HG03159 (cell line): ENCODE measurements at regions not wholly inside any gene's neighbourhood (a gene's known extent, or its start where the extent isn't known, plus 50 kb on each side); places are given as distances from the start of the nearest gene placed in this dataset.
"Not testable (repeated sequence)": the region's sequence is repeated elsewhere in the genome, so short reads cannot be mapped to it uniquely, and the experiment has no call there.

Experiments
- ATAC-seq: cut with Tn5 transposase; IDR thresholded peaks from one replicate; pipeline ENCODE4 v1.9.1; 2021; ENCODE audit warnings: mild to moderate bottlenecking, moderate library complexity; ENCODE audit not compliant: unreplicated experiment

DNA sequence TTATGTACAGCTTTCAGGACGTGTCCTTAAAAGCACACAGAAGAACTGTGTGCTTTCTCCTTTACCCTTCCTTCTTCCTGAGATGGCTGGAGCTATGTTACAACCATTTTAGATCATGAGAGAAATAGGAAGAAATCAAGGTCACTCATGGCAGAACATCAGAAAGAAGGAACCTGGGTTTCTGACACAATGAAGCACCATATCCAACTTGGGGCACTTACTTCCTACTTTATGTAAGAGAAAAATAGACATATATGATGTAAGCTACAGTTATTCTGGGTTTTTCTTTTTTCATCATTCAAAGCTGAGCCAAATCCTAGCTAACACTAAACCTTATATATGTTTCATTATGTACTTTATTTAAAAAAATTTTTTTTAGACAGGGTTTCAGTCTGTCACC is 79.5 kb downstream of the FAM161A start:
- ATAC-seq, result no peak

DNA sequence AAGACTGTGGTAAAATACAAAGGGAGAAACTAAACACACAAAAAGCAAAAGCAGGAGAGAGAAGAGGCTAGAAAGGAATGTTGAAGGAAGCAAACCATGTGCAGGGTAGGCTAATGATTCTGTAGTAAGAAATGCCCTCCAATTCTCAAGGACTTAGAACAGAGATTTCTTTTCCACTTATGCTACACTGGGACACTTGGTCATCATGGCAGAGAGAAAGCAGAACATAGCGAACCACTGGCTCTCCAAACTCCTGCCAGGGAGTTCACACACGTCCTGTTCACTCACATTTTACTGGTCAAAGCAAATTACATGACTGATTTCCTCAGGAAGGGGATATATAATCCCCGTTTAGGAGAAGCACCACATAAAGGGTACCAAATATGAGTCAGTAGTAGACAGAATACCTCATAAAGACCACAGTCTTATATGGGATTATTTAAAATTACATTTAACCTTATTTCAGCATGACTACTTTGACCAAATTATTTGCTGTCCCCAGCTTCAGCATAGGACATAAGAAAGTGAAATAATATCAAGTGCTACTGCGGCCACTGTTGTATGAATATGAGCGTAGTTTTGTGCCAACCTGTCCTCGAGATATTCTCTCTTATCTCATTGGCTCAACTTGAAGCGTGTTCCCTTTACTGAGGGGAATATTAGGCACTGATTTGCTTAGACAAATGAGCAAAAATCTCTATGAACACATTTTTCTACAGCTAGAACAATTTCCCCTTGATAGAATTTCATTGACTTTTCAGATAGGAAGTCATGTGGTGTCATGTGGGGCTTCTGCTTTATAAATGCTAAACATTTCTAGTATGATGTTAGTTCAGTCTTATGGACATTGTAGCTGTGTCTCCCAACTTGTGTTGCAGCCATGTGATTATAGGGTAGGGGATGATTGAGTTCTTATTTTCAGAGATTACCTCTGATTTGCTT is 81.7 kb downstream of the FAM161A start:
- no peak for ATAC-seq

DNA sequence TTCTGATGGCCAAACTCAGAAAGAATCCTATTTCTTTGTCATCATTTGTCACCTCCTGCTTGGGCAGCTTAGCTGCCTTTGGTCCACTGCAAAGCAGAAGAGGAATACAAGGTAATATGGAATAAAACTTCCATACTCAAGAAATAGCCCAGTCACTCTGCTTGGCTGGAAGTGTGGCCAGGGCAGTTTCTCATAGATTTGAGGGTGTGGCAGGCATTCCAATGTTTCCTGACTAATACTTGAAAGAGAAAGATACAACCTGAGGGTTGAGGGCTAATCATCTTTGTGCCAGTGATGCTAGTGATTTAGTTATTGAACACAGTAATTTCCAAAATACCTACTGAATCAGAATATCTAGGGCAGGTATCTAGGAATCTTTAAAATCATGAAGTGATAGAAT is 83.1 kb downstream of the FAM161A start:
- ATAC-seq, result no peak

DNA sequence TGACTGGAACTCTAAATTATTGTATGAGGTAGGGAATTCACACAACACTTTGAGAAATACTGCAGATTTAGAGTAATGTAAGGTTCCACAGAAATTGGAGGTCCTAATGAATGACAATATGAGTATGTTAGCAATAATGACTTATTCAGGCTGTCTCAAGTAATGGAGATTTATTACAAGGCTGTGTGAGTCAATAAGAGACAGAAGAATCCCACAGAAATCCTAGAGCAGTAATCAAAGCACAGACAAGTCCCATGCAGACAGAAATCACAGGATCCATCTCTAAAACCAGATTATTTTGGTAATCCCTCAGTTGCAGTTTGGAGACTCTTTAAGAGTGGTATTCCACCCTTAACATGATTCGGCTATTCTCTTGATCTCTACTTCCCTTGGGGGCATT is 83.6 kb downstream of the FAM161A start:
- no peak for ATAC-seq

DNA sequence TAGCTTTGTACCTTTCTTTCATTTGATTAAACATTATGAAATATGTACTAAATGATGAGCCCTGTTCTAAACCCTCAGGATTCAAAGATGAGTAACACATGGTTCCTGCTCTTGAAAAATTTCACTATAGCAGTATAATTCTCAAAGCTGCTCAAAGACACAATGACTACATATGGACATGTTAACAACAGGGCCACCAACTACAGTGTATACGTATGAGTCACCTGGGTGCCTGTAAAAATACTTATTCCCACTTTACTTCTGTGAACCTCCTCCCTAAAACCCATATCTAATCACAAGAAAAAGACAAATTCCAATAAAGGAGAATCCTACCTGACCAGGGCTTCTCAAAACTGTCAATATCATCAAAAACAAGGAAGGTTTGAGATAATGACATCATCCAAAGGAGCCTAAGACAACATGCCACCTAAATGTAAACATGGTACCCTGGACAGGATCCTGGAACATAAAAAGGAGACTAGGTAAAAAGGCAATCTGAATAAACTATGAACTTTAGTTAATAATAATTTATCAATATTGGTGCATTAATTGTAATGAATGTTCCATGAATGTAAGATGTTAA is 84.7 kb downstream of the FAM161A start:
- no peak for ATAC-seq

DNA sequence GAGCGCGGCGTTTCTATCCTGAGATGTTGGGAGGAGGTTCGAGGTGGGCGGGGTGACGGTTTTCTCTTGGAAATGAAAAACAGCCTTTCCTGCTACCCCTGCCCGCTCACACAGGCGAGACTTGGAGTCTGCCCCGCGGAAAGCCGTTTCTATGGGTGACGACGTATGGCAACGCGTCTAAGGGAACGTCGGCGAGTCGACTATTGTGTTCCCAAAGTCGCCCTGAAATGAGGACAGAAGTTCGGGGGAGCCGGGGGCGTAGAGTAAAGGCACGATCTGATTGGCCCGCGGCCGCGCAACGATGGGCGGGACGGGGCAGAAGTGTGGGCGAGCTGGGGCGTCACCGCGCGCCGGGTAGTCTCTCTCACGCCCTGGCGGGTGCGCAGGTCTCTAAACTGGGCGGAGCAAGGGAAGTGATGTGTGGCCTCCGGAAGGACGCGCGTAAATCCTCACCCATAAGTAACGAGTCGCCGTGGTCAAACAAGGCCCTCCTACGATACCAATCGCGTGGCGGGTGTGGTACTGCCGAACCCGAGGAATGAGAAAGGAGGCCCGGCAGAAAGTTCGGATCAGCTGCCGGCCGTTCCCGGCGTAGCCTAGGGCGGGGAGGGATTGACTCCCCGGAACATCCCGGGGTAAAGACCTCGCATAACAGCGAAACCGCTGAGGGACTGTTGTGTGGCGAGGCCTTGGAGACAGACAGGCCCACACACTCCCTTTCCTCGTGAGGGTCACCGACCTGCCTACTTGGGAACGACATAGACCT is 89.6 kb downstream of the FAM161A start:
- ATAC-seq, result peak; percentile 97

DNA sequence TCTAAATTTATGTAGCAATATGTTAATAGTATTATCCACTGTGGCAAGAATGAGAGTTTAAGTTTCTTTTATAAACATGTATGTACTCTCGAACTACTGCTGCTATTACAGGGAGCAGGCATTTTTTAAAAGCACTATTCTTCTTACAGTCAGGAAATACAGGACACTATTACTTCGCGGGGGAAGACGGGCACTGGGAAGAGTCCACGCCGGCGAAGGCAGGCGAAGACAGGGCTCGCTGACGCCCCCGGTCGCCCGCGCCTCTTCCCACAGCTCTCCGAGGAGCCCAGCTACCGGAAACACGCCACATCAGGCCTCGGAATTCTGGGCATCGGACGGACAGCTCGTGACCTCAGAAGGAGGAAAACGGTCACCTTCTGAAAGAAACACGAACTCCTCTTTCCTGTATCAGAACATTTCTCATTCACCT is 90.2 kb downstream of the FAM161A start:
- ATAC-seq, result peak; percentile 19

DNA sequence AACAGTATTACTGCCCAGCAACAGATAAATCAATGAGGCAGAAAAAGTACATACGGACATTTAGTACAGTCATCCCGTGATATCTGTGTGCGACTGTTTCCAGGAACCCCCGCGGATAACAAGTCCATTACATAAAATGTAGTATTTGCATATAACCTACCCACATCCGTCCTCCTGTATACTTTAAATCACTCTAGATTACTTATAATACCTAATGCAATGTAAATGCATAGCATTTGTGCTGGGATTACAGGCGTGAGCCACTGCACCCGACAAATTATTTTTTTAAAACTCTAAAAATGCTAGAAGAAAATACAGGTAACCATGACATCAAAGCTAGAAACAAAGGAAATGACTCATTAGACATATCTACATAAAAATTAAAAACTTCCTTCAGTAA is 91.6 kb downstream of the FAM161A start:
- no peak for ATAC-seq

DNA sequence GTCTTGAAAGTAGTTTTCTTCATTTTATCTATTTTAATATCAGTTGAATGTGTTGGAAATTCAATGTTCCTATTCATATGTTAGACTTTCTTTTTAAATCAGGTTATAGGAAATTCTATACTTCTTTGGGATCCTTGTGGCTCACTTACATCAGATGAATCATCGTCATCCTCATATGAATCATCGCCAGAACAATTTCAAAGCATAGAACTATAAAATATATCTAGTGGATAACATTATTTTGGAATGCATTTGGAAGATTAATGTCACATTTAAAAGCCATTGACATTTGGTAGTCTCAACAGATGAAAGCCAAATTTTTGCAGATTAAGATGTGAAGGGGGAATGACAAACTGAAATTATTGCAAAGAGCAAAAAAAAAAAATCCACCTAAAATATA is 94.1 kb downstream of the FAM161A start:
- ATAC-seq, result no peak

DNA sequence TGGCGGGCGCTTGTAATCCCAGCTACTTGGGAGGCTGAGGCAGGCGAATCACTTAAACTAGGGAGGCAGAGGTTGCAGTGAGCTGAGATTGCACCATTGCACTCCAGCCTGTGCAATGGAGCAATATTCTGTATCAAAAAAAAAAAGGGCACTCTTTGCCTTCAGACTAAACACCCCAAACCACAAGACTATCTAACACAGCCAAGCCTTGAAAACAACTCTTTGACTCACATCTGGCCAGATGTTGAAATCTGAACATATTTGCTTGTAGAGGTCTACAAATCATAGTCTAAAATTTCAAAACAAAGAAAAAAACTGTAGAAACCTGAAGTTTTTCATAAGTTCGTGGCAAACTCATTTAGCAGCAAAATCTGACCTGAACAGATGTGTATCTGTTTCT is 94.9 kb downstream of the FAM161A start:
- ATAC-seq, result no peak

DNA sequence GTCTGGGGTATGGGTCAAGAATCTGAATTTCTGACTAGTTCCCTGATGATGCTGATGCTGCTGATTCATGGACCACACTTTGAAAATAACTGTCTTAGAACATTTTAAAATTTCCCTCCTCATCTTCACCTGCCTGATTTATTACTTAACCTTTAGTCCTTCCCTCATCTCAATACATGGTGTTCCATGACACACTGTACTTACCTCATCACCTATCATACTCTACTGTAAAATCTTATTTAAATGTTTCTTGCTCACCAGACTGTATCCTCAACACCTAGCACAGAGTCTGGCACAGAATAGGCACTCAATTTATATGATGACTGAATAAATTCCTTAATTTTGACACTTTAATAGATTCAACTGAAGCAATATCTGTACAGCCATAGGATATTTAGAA is 95.7 kb downstream of the FAM161A start:
- ATAC-seq, result no peak

DNA sequence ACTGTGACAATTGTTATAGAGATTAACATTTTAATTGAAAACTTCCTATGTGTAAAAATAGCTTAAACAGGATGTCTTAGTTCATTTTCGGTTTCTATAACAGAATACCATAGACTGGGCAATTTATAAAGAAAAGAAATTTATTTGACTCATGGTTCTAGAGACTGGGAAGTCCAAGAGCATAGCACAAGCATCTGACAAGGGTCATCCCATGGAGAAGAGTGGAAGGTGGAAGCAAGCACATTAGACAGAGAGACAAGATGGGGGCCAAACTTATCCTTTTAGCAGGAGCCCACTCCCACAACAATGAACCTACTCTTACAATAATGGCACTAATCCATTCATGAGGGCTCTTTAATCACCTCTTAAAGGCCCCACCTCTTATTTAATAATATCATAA is 100.3 kb downstream of the FAM161A start:
- ATAC-seq, result no peak

DNA sequence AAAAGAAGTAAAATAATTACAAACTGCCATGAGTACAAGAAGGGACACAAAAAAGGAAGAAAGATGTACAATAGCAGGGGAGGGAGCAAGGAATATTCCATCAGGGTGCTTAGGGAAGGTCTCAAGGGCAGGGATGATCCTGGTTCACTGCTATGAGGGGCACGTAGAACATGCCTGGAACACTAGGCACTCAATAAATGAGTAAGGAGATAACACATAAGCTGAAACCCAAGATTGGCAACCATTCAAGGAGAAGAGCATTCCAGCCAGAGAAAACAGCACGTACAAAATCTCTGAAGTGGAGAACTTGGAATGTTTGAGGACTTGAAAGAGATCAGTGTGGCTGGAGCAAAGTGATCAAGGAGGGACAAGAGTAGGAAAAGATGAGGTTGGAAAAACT is 103.2 kb downstream of the FAM161A start:
- ATAC-seq, result no peak

DNA sequence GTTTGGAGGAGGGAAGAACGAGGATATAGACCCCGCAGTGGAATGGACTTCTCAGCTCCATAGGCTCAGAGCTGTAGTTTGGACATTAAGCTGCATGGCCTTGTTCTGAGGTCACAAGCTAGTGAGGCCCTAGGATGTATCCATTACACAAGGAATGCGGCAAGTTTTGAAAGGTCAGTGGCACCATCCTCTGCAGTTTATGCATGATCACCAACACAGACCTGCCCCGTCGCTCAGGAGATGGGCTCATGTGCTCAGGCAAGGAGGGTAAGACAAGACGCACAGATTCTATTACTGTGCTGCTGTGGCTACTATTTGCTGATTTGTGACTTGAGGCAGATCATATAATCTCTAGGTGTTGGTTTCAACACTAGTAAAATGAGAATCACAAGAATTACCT is 110.9 kb downstream of the FAM161A start:
- no peak for ATAC-seq

DNA sequence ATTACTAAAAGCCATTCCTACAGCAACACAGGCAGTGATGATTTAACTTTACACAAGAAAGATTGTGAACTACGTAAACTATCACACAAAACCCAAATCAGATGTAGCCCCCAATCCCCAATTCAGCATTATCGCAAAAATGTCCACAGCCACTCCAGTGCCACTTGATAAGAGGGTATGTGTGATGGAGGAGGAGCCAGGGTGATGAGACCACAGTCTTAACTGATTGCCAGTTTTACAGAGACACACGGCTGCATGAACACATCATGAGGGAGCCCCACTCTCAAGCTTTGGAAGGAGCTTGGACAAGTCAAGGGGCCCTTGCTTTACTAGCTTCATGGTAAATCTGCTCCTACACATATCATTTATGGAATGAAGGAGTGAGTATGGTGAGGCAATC is 116.0 kb downstream of the FAM161A start:
- no peak for ATAC-seq

DNA sequence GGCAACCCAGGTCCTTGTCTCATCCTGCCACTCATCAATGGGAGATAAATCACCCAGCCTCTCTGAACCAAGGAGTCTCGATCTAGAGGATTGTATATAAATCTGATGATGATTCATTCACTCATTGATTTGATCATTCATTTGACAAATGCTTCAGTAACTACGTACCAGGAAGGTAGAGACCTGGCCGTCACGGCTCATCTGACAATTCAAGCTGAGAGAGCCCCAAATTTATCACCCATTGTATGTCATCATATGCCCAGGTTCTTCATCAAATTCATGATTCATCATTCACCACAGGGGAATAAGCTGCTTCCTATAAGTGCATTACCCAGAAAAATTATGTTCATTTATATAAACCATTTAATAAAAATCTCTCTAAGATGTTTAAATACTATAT is 116.9 kb downstream of the FAM161A start:
- ATAC-seq, result no peak

DNA sequence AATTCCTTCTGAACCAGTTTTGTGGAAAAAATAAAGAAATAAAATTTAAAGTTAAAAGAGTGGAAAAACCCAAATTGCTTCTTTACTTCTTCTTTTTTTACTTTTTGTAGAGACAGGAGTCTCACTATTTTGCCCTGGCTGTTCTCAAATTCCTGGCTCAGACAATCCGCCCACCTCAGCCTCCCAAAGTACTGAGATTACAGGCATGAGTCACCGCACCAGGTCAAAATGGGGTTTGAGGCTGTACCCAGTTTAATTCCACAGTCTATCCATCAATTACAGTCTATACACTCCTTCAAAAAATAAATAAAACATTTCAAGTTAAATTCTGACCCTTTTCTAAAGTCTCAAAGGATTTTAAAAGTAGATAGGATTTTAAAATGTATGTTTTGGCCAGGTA is 120.3 kb downstream of the FAM161A start:
- ATAC-seq, result no peak

DNA sequence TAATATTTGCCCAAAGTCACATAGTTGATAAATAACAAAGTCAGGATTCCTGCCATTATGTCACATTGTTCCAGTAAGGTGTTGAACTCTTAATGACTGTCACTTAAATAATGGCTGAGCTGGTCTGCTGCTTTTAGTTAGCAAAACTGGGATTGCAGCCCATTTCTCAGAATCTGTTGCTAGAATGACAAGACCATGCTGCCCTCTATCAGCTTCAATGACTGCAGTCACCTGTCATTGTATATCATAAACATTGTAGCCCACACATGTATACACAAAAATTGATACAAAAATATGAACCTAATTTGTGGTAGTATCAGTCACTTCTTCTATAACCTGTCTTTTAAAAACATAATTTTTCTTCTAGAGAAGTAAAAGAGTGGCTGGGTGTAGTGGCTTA is 121.1 kb downstream of the FAM161A start:
- ATAC-seq, result no peak

DNA sequence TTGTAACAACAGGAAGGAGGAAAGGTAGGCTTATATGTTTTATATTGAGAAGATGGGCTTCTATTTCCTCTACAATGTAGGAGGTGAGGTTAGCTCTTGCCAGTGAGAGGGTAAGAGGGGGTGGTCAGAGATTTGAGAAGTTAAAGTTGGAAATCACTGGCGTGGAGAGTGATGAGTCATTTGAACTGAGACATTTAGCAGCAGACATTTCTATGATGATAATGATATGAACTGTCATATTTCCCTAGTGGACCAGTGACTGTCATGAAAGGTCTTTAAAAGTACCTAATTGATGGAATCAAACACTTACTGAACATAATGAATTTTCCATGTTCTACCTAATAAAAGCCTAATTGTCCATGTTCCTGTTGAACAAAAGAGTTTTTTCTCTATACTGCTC is 126.1 kb downstream of the FAM161A start:
- ATAC-seq, result no peak

DNA sequence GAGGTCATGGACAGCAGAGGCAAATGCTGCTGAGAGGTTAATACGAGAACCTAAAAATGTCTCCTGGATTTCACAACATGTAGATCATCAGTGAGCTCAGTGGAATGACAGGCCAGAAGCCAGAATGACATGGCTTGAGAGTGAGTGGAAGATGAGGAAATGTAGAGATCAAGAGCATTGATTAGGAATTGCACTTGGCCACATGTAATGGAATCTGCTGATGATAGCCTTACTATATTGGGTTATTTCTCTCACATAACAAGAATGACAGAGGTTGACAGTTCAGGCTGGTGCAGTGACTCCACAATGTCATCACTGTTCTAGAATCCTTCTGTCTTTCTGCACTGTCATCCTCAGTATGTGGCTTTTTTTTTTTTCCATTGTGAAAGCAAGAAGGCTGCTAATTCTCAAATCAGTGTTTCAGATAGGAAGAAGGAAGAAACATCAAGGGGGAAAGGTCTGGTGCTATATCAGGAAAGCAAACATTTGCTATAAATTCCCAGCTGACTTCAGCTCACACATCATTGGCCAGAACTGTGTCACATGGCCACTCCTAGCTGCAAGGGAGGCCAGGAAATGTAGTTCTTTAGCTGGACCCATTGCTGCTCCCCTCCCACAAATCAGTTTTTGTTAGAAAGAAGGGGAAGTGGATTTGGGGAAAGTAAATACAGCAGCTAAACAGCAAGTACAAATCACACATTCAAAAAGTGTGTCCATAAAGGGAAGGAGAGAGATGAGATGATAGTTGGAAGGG is 127.2 kb downstream of the FAM161A start:
- ATAC-seq, result no peak

DNA sequence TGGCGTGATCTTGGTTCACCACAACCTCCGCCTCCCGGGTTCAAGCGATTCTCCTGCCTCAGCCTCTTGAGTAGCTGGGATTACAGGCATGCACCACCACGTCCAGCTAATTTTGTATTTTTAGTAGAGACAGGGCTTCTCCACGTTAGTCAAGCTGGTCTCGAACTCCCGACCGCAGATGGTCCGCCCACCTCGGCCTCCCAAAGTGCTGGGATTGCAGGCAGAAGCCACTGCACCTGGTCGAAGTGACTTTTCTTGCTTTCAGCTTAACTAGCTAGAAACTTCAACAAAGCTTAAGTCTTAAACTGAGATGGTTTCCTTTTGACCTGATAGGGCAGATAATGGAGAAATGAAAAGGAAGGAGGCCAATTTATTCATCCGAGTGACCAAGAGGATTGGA is 130.5 kb downstream of the FAM161A start:
- ATAC-seq, result not testable (repeated sequence)
